ENCODE measurements at regions not wholly inside any gene's neighbourhood (a gene's known extent, or its start where the extent isn't known, plus 50 kb on each side); places are given as distances from the start of the nearest gene placed in this dataset.

DNA sequence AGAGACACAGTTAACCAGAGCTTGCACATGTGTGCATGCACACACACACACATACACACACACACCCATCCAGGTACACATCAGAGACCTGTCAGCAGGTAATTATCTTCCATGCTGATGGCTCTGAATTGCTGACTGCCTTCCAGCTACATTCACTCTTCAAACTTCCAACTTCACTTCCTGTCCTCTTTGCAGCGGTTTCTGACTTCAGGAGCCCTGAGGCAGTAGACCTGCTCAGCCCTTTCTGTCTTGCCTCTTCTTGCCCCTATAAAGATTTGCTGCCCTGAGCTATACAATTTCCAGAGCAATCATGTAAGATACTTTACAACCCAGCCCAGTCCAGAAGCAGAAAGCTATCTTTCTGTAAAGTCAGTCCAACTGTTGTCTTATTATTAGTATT, 310.2 kb downstream of the FGFR2 start:
- TF ChIP-seq, protein P1, sequence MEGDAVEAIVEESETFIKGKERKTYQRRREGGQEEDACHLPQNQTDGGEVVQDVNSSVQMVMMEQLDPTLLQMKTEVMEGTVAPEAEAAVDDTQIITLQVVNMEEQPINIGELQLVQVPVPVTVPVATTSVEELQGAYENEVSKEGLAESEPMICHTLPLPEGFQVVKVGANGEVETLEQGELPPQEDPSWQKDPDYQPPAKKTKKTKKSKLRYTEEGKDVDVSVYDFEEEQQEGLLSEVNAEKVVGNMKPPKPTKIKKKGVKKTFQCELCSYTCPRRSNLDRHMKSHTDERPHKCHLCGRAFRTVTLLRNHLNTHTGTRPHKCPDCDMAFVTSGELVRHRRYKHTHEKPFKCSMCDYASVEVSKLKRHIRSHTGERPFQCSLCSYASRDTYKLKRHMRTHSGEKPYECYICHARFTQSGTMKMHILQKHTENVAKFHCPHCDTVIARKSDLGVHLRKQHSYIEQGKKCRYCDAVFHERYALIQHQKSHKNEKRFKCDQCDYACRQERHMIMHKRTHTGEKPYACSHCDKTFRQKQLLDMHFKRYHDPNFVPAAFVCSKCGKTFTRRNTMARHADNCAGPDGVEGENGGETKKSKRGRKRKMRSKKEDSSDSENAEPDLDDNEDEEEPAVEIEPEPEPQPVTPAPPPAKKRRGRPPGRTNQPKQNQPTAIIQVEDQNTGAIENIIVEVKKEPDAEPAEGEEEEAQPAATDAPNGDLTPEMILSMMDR (IDR thresholded peaks at IDR 0.05), result no peak
- TF ChIP-seq POLR2A (IDR thresholded peaks at IDR 0.05), result no peak

All from thyroid gland (tissue), 4 donors.